C4-2B (cell line): ENCODE measurements at regions not wholly inside any gene's neighbourhood (a gene's known extent, or its start where the extent isn't known, plus 50 kb on each side); places are given as distances from the start of the nearest gene placed in this dataset.

Experiments
- ZFX ChIP-seq: fragments of 450-650 bp; IDR thresholded peaks from 2 replicates; pipeline ENCODE4 v1.6.1; 2017
- TF ChIP-seq, protein P1 (sequence below): fragments of 450-650 bp; conservative IDR thresholded peaks from 2 replicates; pipeline ENCODE4 v1.5.1; 2017; ENCODE audit warnings: mild to moderate bottlenecking

GRCh38 chr14:104395941-104396681, 183.5 kb upstream of the C14orf180 start:
- TF ChIP-seq, protein P1, sequence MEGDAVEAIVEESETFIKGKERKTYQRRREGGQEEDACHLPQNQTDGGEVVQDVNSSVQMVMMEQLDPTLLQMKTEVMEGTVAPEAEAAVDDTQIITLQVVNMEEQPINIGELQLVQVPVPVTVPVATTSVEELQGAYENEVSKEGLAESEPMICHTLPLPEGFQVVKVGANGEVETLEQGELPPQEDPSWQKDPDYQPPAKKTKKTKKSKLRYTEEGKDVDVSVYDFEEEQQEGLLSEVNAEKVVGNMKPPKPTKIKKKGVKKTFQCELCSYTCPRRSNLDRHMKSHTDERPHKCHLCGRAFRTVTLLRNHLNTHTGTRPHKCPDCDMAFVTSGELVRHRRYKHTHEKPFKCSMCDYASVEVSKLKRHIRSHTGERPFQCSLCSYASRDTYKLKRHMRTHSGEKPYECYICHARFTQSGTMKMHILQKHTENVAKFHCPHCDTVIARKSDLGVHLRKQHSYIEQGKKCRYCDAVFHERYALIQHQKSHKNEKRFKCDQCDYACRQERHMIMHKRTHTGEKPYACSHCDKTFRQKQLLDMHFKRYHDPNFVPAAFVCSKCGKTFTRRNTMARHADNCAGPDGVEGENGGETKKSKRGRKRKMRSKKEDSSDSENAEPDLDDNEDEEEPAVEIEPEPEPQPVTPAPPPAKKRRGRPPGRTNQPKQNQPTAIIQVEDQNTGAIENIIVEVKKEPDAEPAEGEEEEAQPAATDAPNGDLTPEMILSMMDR: no peak
- no peak for TF ChIP-seq ZFX
